Peyer's patch (tissue), 4 donors: ENCODE measurements at regions not wholly inside any gene's neighbourhood (a gene's known extent, or its start where the extent isn't known, plus 50 kb on each side); places are given as distances from the start of the nearest gene placed in this dataset.

Experiments used
- DNase-seq, 3 donors: peaks; one replicate each; pipeline ENCODE4 v3.0.0-alpha.2; 2017 to 2019
- H3K27ac ChIP-seq, 4 donors: fragments of 200-600 bp; sonication (generic); one replicate each; pipeline ENCODE4 v1.5.1; 2016 to 2019
- H3K27me3 ChIP-seq, 2 donors: fragments of 200-600 bp; sonication (generic); one replicate each; pipeline ENCODE4 v1.5.1; 2019
- H3K36me3 ChIP-seq, 3 donors: fragments of 200-600 bp; sonication (generic); one replicate each; pipeline ENCODE4 v1.5.1; 2016 to 2019
- H3K4me1 ChIP-seq, 4 donors: fragments of 200-600 bp; sonication (generic); one replicate each; pipeline ENCODE4 v1.5.1; 2016 to 2019
- H3K4me3 ChIP-seq, 4 donors: fragments of 200-600 bp; sonication (generic); 1 replicate in 3 of 4; 2 replicates in 1 of 4; pipeline ENCODE4 v1.5.1; 2016 to 2019; ENCODE audit warnings: mild to moderate bottlenecking in 1 of 4
- H3K9me3 ChIP-seq, 4 donors: fragments of 200-600 bp; sonication (generic); one replicate each; pipeline ENCODE4 v1.5.1; 2016 to 2019; ENCODE audit warnings: mild to moderate bottlenecking in 1 of 4
- POLR2A ChIP-seq, 2 donors: fragments of 450-650 bp; IDR thresholded peaks; one replicate each; pipeline ENCODE4 v1.5.1; 2017; ENCODE audit warnings: antibody characterized with exemption in 2 of 2, mild to moderate bottlenecking in 2 of 2, moderate library complexity in 2 of 2
- TF ChIP-seq, protein P1 (sequence below), 6 experiments: fragments of 450-650 bp in 4 of 6; fragments of 200-600 bp in 2 of 6; sonication (generic) in 1 of 6; IDR thresholded peaks; one replicate each; pipeline ENCODE4 v1.5.1; 2017 to 2019; ENCODE audit warnings: antibody characterized with exemption in 6 of 6, mild to moderate bottlenecking in 3 of 6, moderate library complexity in 1 of 6

DNA sequence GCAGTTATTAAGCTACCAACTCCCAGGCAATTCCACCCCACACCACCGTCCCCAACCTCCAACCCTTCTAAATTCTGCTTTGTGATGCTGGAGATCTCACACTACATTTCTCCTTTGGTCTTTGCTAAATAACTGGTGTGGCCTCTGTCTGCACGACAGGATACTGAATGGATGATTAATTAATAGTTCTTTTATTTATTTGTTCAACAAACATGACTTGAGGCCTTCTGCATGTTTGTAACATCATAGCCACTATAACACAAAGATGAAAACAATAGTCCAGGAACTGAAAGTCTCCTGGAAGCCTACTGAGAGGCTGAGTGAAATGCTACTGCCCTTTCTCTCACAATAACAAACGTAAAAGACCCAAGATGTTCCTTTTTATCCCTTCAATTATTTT lies 609.5 kb upstream of the UBE2E2 start:
- no peak for DNase-seq
- Histone ChIP-seq H3K36me3 (no peaks in the 10 kb centered on the region), H3K4me1 (no peaks in the 10 kb centered on the region), H3K9me3 (no peaks in the 10 kb centered on the region), H3K4me3 (no peak overlapping the region), H3K27me3 (no peaks in the 10 kb centered on the region), H3K27ac (no peak overlapping the region)
- TF ChIP-seq POLR2A (IDR thresholded peaks at IDR 0.05) = no peak
- TF ChIP-seq, protein P1, sequence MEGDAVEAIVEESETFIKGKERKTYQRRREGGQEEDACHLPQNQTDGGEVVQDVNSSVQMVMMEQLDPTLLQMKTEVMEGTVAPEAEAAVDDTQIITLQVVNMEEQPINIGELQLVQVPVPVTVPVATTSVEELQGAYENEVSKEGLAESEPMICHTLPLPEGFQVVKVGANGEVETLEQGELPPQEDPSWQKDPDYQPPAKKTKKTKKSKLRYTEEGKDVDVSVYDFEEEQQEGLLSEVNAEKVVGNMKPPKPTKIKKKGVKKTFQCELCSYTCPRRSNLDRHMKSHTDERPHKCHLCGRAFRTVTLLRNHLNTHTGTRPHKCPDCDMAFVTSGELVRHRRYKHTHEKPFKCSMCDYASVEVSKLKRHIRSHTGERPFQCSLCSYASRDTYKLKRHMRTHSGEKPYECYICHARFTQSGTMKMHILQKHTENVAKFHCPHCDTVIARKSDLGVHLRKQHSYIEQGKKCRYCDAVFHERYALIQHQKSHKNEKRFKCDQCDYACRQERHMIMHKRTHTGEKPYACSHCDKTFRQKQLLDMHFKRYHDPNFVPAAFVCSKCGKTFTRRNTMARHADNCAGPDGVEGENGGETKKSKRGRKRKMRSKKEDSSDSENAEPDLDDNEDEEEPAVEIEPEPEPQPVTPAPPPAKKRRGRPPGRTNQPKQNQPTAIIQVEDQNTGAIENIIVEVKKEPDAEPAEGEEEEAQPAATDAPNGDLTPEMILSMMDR (IDR thresholded peaks at IDR 0.05) = no peak

DNA sequence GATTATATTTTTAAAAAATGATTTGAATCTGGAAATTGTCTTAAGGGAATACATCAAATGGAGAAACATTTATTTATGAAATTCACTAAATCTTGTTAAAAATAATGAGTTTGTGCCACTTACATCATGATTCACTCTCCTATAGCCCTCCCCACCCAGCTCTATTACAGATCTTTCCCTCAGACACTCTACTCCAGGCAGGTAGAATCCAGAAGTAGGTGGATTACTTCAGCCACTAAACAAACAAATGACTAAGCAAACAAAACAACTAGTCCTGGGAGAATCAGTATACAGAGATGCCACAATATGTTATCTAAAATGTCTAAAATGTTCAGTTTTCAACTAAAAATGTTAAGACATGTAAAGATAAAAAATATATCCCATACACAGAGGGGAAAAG lies 608.1 kb upstream of the UBE2E2 start:
- no peaks in the 10 kb centered on the region for H3K27me3 ChIP-seq
- H3K27ac ChIP-seq = no peak overlapping the region
- no peaks in the 10 kb centered on the region for H3K36me3 ChIP-seq
- no peaks in the 10 kb centered on the region for H3K4me1 ChIP-seq
- H3K9me3 ChIP-seq = no peaks in the 10 kb centered on the region
- TF ChIP-seq, protein P1 (IDR thresholded peaks at IDR 0.05) = no peak
- no peak for TF ChIP-seq POLR2A (IDR thresholded peaks at IDR 0.05)
- no peak overlapping the region for H3K4me3 ChIP-seq
- no peak for DNase-seq

DNA sequence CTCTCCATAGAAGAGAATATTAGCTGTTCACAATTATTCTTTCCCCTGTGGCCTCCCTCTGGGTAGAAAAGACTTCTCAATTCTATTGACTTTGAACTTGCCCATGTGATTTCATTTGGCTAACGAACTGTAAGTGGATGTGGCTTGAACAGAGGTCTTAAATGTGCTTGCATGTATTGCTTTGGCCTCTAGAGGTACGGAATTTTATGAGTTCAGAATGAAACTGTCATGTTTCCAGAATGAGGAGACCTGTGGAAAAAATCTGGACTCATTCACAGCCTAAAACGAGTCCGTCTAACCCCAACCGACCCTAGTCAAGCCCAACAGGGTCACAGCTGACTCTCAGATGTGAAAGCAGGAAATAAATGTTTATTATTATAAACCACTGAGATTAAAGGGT lies 596.7 kb upstream of the UBE2E2 start:
- no peak overlapping the region for H3K4me3 ChIP-seq
- no peaks in the 10 kb centered on the region for H3K27me3 ChIP-seq
- TF ChIP-seq, protein P1 (IDR thresholded peaks at IDR 0.05) = no peak
- TF ChIP-seq POLR2A (IDR thresholded peaks at IDR 0.05) = no peak
- no peaks in the 10 kb centered on the region for H3K9me3 ChIP-seq
- H3K36me3 ChIP-seq = no peaks in the 10 kb centered on the region
- no peak for DNase-seq
- H3K27ac ChIP-seq = no peak overlapping the region
- H3K4me1 ChIP-seq = no peaks in the 10 kb centered on the region

DNA sequence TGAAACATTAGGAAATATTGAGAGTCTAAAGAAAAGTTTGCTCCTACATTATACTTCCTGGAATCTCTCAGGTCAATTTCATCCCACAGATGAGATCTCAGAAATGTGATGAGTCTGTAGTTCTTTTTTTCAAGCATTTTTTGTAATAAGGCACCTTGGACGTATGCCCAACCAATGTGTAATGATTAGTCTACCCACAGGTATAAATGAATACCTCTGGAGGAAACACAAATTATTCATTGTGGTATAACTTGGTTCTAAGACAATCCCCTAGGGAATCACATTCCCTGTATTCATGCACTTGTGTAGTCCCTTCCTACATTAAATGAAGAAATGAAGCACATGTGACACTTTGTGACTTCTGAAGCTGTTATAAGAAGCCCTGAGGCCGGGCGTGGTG lies 596.2 kb upstream of the UBE2E2 start:
- Histone ChIP-seq H3K27me3 (no peaks in the 10 kb centered on the region), H3K9me3 (no peaks in the 10 kb centered on the region), H3K36me3 (no peaks in the 10 kb centered on the region), H3K4me1 (no peaks in the 10 kb centered on the region), H3K4me3 (no peak overlapping the region), H3K27ac (no peak overlapping the region)
- no peak for TF ChIP-seq POLR2A (IDR thresholded peaks at IDR 0.05)
- TF ChIP-seq, protein P1 (IDR thresholded peaks at IDR 0.05) = no peak
- DNase-seq = no peak

DNA sequence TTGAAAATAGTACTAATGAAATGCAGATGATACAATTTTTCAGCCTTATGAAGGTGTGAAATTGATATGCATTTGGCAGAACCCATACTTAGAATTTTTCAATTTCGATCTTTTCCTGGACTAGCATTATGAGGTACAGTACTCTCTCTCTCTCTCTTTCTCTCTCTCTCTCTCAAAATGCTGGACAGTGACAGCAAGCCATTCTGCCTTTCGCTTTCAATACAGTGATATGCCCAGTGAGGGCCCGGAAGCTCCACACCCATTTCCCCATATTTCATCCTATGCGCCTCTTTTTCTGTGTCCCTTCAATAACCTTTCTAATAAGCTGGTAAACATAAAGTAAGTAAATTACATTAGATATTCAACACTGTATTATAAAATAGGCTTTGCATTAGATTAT lies 595.0 kb upstream of the UBE2E2 start:
- TF ChIP-seq POLR2A (IDR thresholded peaks at IDR 0.05) = no peak
- TF ChIP-seq, protein P1 (IDR thresholded peaks at IDR 0.05) = no peak
- Histone ChIP-seq H3K27ac (no peak overlapping the region), H3K9me3 (no peaks in the 10 kb centered on the region), H3K4me3 (no peak overlapping the region), H3K27me3 (no peaks in the 10 kb centered on the region), H3K36me3 (no peaks in the 10 kb centered on the region), H3K4me1 (no peaks in the 10 kb centered on the region)
- no peak for DNase-seq

DNA sequence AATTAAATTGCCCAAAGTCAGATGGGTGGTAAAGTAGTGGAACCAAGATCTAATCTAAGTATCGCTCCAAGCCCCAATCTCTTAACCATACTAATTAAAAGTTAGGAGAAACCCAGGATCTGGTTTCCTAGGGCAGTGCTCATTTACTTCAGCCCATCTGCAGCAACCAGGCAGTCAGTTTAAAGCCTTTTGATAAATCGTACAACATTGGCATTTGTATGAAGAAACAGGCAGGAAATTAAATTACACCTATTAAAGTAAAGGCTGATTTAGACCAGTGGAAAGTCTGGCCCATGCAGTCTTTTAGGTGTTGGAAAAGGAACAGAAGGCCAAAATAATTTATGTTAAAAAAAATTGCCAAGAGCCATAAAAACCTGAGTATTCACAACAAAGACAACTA lies 594.4 kb upstream of the UBE2E2 start:
- TF ChIP-seq, protein P1 (IDR thresholded peaks at IDR 0.05) = no peak
- no peak for TF ChIP-seq POLR2A (IDR thresholded peaks at IDR 0.05)
- no peak overlapping the region for H3K4me3 ChIP-seq
- H3K9me3 ChIP-seq = no peaks in the 10 kb centered on the region
- no peak for DNase-seq
- no peaks in the 10 kb centered on the region for H3K27me3 ChIP-seq
- H3K27ac ChIP-seq = no peak overlapping the region
- no peaks in the 10 kb centered on the region for H3K36me3 ChIP-seq
- no peaks in the 10 kb centered on the region for H3K4me1 ChIP-seq
